Transverse colon (tissue), 4 donors: ENCODE measurements at regions not wholly inside any gene's neighbourhood (a gene's known extent, or its start where the extent isn't known, plus 50 kb on each side); places are given as distances from the start of the nearest gene placed in this dataset.

Experiments used
- CTCF ChIP-seq, 5 experiments: fragments of 200-600 bp in 3 of 5; fragments of 450-650 bp in 2 of 5; sonication (generic) in 3 of 5; IDR thresholded peaks; 1 replicate in 2 of 5; 2 replicates in 3 of 5; pipeline ENCODE4 v1.5.1; 2016 to 2017; ENCODE audit warnings: antibody characterized with exemption in 5 of 5, inconsistent platforms in 3 of 5, mild to moderate bottlenecking in 2 of 5, moderate library complexity in 1 of 5
- EP300 ChIP-seq: sonication (generic); formaldehyde crosslinking; IDR thresholded peaks from one replicate; pipeline ENCODE4 v1.6.1; 2017; ENCODE audit warnings: antibody characterized with exemption, low read depth
- POLR2A ChIP-seq: fragments of 450-650 bp; IDR thresholded peaks from one replicate; pipeline ENCODE4 v1.6.1; 2016; ENCODE audit warnings: antibody characterized with exemption, mild to moderate bottlenecking, moderate library complexity
- POLR2AphosphoS5 ChIP-seq, 3 donors: sonication (generic); formaldehyde crosslinking; IDR thresholded peaks; one replicate each; pipeline ENCODE4 v1.6.1; 2016; ENCODE audit warnings: antibody characterized with exemption in 3 of 3

- TF ChIP-seq POLR2AphosphoS5 (IDR thresholded peaks at IDR 0.05) = no peak
- TF ChIP-seq CTCF (IDR thresholded peaks at IDR 0.05) = no peak
- no peak for TF ChIP-seq POLR2A
- no peak for TF ChIP-seq EP300
Measured at GRCh38 chr9:69985971-69986370, 57.7 kb upstream of the MAMDC2 start.
